SK-N-SH (cell line): ENCODE measurements at regions not wholly inside any gene's neighbourhood (a gene's known extent, or its start where the extent isn't known, plus 50 kb on each side); places are given as distances from the start of the nearest gene placed in this dataset.

Experiments used
- CTCF ChIP-seq: fragments of 200-600 bp; sonication (generic); IDR thresholded peaks from 2 replicates; pipeline ENCODE4 v1.6.1; 2017; ENCODE audit warnings: antibody characterized with exemption, mild to moderate bottlenecking, moderate library complexity
- EP300 ChIP-seq, 2 experiments: IDR thresholded peaks; 2 replicates each; pipeline versions ENCODE4 v1.4.0 to v1.6.1; 2012; ENCODE audit warnings: borderline replicate concordance in 1 of 2, low read depth in 1 of 2, low read length in 1 of 2
- EZH2phosphoT487 ChIP-seq: fragments of 200-600 bp; sonication (generic); IDR thresholded peaks from 2 replicates; pipeline ENCODE4 v1.6.1; 2017; ENCODE audit warnings: low read depth, mixed run types, mild to moderate bottlenecking, antibody characterized with exemption, moderate library complexity, borderline replicate concordance
- TF ChIP-seq, protein P1 (sequence below): IDR thresholded peaks from 2 replicates; pipeline ENCODE4 v1.6.1; 2012; ENCODE audit warnings: mild to moderate bottlenecking, low read depth, low read length, moderate library complexity

DNA sequence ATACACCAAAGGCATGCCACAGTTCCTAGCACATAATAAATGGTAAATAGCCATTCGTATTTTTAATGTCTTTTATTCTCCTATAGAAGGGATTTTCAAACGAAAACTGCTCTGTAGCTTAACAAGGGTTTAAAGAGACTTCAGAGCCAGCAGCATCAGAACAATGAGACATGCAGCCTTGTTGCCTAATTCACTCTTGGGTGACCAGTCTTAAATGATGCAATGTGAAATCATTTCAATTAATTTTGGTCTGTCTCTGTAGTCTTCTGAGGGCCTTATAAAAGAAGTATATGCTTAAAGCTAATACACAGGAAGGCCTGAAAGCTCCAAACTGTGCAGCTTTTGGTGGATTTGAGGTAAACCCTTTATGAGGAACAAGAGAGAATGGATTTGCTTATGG is 888.8 kb upstream of the WWC1 start:
- TF ChIP-seq EP300 (IDR thresholded peaks at IDR 0.05; ENCODE audit: borderline replicate concordance in 1 of 2, low read depth in 1 of 2, low read length in 1 of 2) (no peak), CTCF (no peak), EZH2phosphoT487 (no peak)
- TF ChIP-seq, protein P1, sequence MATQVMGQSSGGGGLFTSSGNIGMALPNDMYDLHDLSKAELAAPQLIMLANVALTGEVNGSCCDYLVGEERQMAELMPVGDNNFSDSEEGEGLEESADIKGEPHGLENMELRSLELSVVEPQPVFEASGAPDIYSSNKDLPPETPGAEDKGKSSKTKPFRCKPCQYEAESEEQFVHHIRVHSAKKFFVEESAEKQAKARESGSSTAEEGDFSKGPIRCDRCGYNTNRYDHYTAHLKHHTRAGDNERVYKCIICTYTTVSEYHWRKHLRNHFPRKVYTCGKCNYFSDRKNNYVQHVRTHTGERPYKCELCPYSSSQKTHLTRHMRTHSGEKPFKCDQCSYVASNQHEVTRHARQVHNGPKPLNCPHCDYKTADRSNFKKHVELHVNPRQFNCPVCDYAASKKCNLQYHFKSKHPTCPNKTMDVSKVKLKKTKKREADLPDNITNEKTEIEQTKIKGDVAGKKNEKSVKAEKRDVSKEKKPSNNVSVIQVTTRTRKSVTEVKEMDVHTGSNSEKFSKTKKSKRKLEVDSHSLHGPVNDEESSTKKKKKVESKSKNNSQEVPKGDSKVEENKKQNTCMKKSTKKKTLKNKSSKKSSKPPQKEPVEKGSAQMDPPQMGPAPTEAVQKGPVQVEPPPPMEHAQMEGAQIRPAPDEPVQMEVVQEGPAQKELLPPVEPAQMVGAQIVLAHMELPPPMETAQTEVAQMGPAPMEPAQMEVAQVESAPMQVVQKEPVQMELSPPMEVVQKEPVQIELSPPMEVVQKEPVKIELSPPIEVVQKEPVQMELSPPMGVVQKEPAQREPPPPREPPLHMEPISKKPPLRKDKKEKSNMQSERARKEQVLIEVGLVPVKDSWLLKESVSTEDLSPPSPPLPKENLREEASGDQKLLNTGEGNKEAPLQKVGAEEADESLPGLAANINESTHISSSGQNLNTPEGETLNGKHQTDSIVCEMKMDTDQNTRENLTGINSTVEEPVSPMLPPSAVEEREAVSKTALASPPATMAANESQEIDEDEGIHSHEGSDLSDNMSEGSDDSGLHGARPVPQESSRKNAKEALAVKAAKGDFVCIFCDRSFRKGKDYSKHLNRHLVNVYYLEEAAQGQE: no peak
